A673 (cell line): ENCODE measurements at regions not wholly inside any gene's neighbourhood (a gene's known extent, or its start where the extent isn't known, plus 50 kb on each side); places are given as distances from the start of the nearest gene placed in this dataset.

ENCODE experiments used
- CTCF ChIP-seq: fragments of 300-800, 200-600 bp; sonication (generic); conservative IDR thresholded peaks from 2 replicates; pipeline ENCODE4 v1.5.1; 2017; ENCODE audit warnings: low read depth, mild to moderate bottlenecking, antibody characterized with exemption, low read length, moderate library complexity, mixed read lengths
- EZH2 ChIP-seq: fragments of 200-600 bp; sonication (generic); IDR thresholded peaks from 2 replicates; pipeline ENCODE4 v1.6.1; 2017; ENCODE audit warnings: borderline replicate concordance, low read depth, mild to moderate bottlenecking, mixed read lengths, antibody characterized with exemption, low read length; ENCODE audit not compliant: poor library complexity, severe bottlenecking

GRCh38 chr9:118521261-118521660, 817.1 kb downstream of the TLR4 start:
- no peak for TF ChIP-seq CTCF
- no peak for TF ChIP-seq EZH2
